CD14-positive monocyte (primary cell): ENCODE measurements at regions not wholly inside any gene's neighbourhood (a gene's known extent, or its start where the extent isn't known, plus 50 kb on each side); places are given as distances from the start of the nearest gene placed in this dataset.

ENCODE experiments used
- DNase-seq, 3 donors: peaks; one replicate each; pipeline ENCODE4 v3.0.0-alpha.2; 2011 to 2022
- H2AFZ ChIP-seq: 2 replicates; pipeline ENCODE4 v1.6.0; 2012; ENCODE audit warnings: mild to moderate bottlenecking, low read depth, low read length, inconsistent platforms; ENCODE audit not compliant: insufficient read depth, poor library complexity, severe bottlenecking
- H3K27ac ChIP-seq, 2 donors: 1 replicate in 1 of 2; 2 replicates in 1 of 2; pipeline ENCODE4 v1.5.1; 2012 to 2013; ENCODE audit warnings: low read length in 2 of 2, control low read depth in 1 of 2, inconsistent platforms in 1 of 2, low read depth in 1 of 2, mild to moderate bottlenecking in 1 of 2
- H3K27me3 ChIP-seq, 2 donors: one replicate each; pipeline versions ENCODE4 v1.6.0 to v1.6.1; 2011 to 2013; ENCODE audit warnings: low read length in 2 of 2; ENCODE audit not compliant: control insufficient read depth in 2 of 2, insufficient read depth in 2 of 2
- H3K36me3 ChIP-seq, 2 donors: replicated peaks in 1 of 2; 1 replicate in 1 of 2; 2 replicates in 1 of 2; pipeline versions ENCODE4 v1.5.1 to v1.6.1; 2012 to 2013; ENCODE audit warnings: low read length in 2 of 2, control low read depth in 1 of 2, inconsistent platforms in 1 of 2, mild to moderate bottlenecking in 1 of 2; ENCODE audit not compliant: insufficient read depth in 2 of 2, control insufficient read depth in 1 of 2
- H3K4me1 ChIP-seq, 2 donors: 1 replicate in 1 of 2; 2 replicates in 1 of 2; pipeline versions ENCODE4 v1.5.1 to v1.6.1; 2012 to 2013; ENCODE audit warnings: low read length in 2 of 2, control low read depth in 1 of 2, inconsistent platforms in 1 of 2, mild to moderate bottlenecking in 1 of 2, moderate library complexity in 1 of 2; ENCODE audit not compliant: insufficient read depth in 2 of 2, control insufficient read depth in 1 of 2
- H3K4me2 ChIP-seq: replicated peaks from 2 replicates; pipeline ENCODE3; 2012; ENCODE audit warnings: low read length, moderate library complexity, mild to moderate bottlenecking; ENCODE audit not compliant: poor library complexity, severe bottlenecking; ENCODE audit errors: extremely low read depth
- H3K4me3 ChIP-seq, 3 experiments: fragments of 200-600 bp in 1 of 3; sonication (generic) in 1 of 3; replicated peaks in 1 of 3; 1 replicate in 2 of 3; 2 replicates in 1 of 3; pipeline ENCODE4 v1.5.1; 2011 to 2013; ENCODE audit warnings: low read length in 3 of 3, mild to moderate bottlenecking in 3 of 3, control low read depth in 2 of 3, low read depth in 2 of 3, inconsistent platforms in 1 of 3, moderate library complexity in 1 of 3
- H3K79me2 ChIP-seq: 2 replicates; pipeline ENCODE4 v1.6.0; 2012; ENCODE audit warnings: mild to moderate bottlenecking, control low read depth, inconsistent platforms, low read length, moderate library complexity; ENCODE audit not compliant: insufficient read depth
- H3K9ac ChIP-seq: 2 replicates; pipeline ENCODE4 v1.6.0; 2017; ENCODE audit warnings: low read length, mild to moderate bottlenecking; ENCODE audit not compliant: insufficient read depth, poor library complexity, severe bottlenecking
- H3K9me3 ChIP-seq, 2 donors: replicated peaks in 1 of 2; 1 replicate in 1 of 2; 2 replicates in 1 of 2; pipeline versions ENCODE4 v1.5.1 to v1.6.1; 2012 to 2013; ENCODE audit warnings: low read length in 2 of 2, control low read depth in 1 of 2; ENCODE audit not compliant: control insufficient read depth in 1 of 2, insufficient read depth in 1 of 2
- H4K20me1 ChIP-seq: 2 replicates; pipeline ENCODE4 v1.6.0; 2012; ENCODE audit warnings: mild to moderate bottlenecking, low read length, control low read depth, moderate library complexity; ENCODE audit not compliant: insufficient read depth
- H3K27ac Mint-ChIP-seq, 7 donors: one replicate each; pipeline ENCODE4 v1.8.0; 2020; ENCODE audit warnings: mild to moderate bottlenecking in 7 of 7, mixed read lengths in 7 of 7, moderate library complexity in 6 of 7, inconsistent platforms in 2 of 7
- H3K27me3 Mint-ChIP-seq, 3 donors: one replicate each; pipeline ENCODE4 v1.8.0; 2021 to 2022; ENCODE audit warnings: low read depth in 3 of 3, mild to moderate bottlenecking in 3 of 3, mixed read lengths in 3 of 3, moderate library complexity in 3 of 3, inconsistent platforms in 1 of 3
- H3K36me3 Mint-ChIP-seq, 2 donors: one replicate each; pipeline ENCODE4 v1.8.0; 2020; ENCODE audit warnings: mixed read lengths in 2 of 2, inconsistent platforms in 1 of 2, mild to moderate bottlenecking in 1 of 2
- H3K4me1 Mint-ChIP-seq: one replicate; pipeline ENCODE4 v1.8.0; 2020; ENCODE audit warnings: mild to moderate bottlenecking, mixed read lengths
- H3K4me3 Mint-ChIP-seq, 2 donors: one replicate each; pipeline ENCODE4 v1.8.0; 2020; ENCODE audit warnings: mild to moderate bottlenecking in 2 of 2, mixed read lengths in 2 of 2, moderate library complexity in 1 of 2
- H3K9me3 Mint-ChIP-seq, 7 donors: one replicate each; pipeline ENCODE4 v1.8.0; 2020 to 2022; ENCODE audit warnings: mixed read lengths in 7 of 7, mild to moderate bottlenecking in 6 of 7, moderate library complexity in 6 of 7, inconsistent platforms in 2 of 7
- WGBS: methylation state at CpG from one replicate; pipeline ENCODE4 v1.1.5; 2013; ENCODE audit warnings: missing lambda C conversion rate; ENCODE audit not compliant: insufficient coverage; 5-methylcytosine and 5-hydroxymethylcytosine counted together
- intact Hi-C, 2 donors: fragments of 100-400 bp; cut with micrococcal nuclease; formaldehyde crosslinking; loops; one replicate each; pipeline versions ENCODE4 v1.15.0 to v1.15.1; 2023
- TF ChIP-seq, protein P1 (sequence below): fragments of 200-600 bp; IDR thresholded peaks from one replicate; pipeline ENCODE4 v1.8.0; 2022; ENCODE audit warnings: antibody characterized with exemption, mild to moderate bottlenecking

DNA sequence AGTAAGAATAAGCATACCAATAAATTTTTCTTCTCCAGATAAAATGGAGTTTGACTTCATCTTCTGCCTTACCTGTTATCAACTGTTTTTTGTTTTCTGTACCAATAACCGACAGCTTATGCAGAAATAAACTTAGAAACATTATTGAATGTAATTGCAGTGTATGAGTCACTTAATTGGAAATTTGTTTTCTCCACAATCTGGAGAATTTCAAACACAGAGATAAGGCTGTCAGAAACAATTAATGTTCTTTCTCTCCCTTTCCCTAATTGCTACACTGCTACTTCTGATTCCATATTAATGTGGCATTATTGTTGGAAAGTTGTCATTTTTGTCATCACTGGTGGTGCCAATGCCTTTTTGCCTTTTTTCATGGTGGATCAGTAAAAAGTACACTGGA is 180.3 kb downstream of the SLCO4C1 start:
- Mint-ChIP-seq H3K36me3 (no peaks in the 10 kb centered on the region), H3K4me1 (no peaks in the 10 kb centered on the region), H3K27ac (no peak overlapping the region), H3K4me3 (no peak overlapping the region), H3K27me3 (peaks cover 0 to 2% (median 0%) of the 10 kb centered on the region in 3 donors), H3K9me3 (peaks cover 0 to 19% (median 7%) of the 10 kb centered on the region in 7 donors)
- intact Hi-C loops = no loop called here
- Histone ChIP-seq H3K9me3 (no peaks in the 10 kb centered on the region), H3K4me1 (no peaks in the 10 kb centered on the region), H3K79me2 (no peaks in the 10 kb centered on the region), H3K9ac (no peak overlapping the region), H3K27ac (no peak overlapping the region), H3K36me3 (no peaks in the 10 kb centered on the region), H3K4me2 (no peak overlapping the region), H3K4me3 (no peak overlapping the region), H3K27me3 (no peaks in the 10 kb centered on the region), H2AFZ (no peak overlapping the region), H4K20me1 (no peaks in the 10 kb centered on the region)
- TF ChIP-seq, protein P1, sequence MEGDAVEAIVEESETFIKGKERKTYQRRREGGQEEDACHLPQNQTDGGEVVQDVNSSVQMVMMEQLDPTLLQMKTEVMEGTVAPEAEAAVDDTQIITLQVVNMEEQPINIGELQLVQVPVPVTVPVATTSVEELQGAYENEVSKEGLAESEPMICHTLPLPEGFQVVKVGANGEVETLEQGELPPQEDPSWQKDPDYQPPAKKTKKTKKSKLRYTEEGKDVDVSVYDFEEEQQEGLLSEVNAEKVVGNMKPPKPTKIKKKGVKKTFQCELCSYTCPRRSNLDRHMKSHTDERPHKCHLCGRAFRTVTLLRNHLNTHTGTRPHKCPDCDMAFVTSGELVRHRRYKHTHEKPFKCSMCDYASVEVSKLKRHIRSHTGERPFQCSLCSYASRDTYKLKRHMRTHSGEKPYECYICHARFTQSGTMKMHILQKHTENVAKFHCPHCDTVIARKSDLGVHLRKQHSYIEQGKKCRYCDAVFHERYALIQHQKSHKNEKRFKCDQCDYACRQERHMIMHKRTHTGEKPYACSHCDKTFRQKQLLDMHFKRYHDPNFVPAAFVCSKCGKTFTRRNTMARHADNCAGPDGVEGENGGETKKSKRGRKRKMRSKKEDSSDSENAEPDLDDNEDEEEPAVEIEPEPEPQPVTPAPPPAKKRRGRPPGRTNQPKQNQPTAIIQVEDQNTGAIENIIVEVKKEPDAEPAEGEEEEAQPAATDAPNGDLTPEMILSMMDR = no peak
- no CpG with 5 or more reads among the region's 1 CpG for WGBS
- DNase-seq = no peak

- Histone ChIP-seq H3K36me3 (no peaks in the 10 kb centered on the region), H3K4me2 (no peak overlapping the region), H3K9me3 (no peaks in the 10 kb centered on the region), H4K20me1 (no peaks in the 10 kb centered on the region), H3K27me3 (no peaks in the 10 kb centered on the region), H3K79me2 (no peaks in the 10 kb centered on the region), H2AFZ (no peak overlapping the region), H3K4me3 (no peak overlapping the region), H3K9ac (no peak overlapping the region), H3K27ac (no peak overlapping the region), H3K4me1 (no peaks in the 10 kb centered on the region)
- H3K27me3 Mint-ChIP-seq = peaks cover 0 to 2% (median 0%) of the 10 kb centered on the region in 3 donors
- H3K9me3 Mint-ChIP-seq = peaks cover 0 to 19% (median 7%) of the 10 kb centered on the region in 7 donors
- no peaks in the 10 kb centered on the region for H3K36me3 Mint-ChIP-seq
- intact Hi-C loops = no loop called here
- no peak overlapping the region for H3K27ac Mint-ChIP-seq
- DNase-seq = no peak
- no peak overlapping the region for H3K4me3 Mint-ChIP-seq
- TF ChIP-seq, protein P1 = no peak
- 83% methylated on average over 7 of the region's 9 CpGs for WGBS
- no peaks in the 10 kb centered on the region for H3K4me1 Mint-ChIP-seq
Measured at GRCh38 chr5:102114525-102115069, 181.5 kb downstream of the SLCO4C1 start.
